ENCODE measurements at regions not wholly inside any gene's neighbourhood (a gene's known extent, or its start where the extent isn't known, plus 50 kb on each side); places are given as distances from the start of the nearest gene placed in this dataset.

- no peak for TF ChIP-seq REST (IDR thresholded peaks at IDR 0.05; ENCODE audit: low read depth)
- TF ChIP-seq POLR2AphosphoS5 (IDR thresholded peaks at IDR 0.05; ENCODE audit: low read depth, low read length), result no peak
- no peak for TF ChIP-seq EGR1 (IDR thresholded peaks at IDR 0.05; ENCODE audit: low read depth)
- no peak for TF ChIP-seq YY1 (IDR thresholded peaks at IDR 0.05; ENCODE audit: extremely low read depth, insufficient replicate concordance, low read depth, low read length)
- no peak for TF ChIP-seq SP1 (IDR thresholded peaks at IDR 0.05; ENCODE audit: low read depth)
- no peak for TF ChIP-seq EZH2phosphoT487 (IDR thresholded peaks at IDR 0.05; ENCODE audit: borderline replicate concordance)
- no peak for TF ChIP-seq FOSL1 (IDR thresholded peaks at IDR 0.05; ENCODE audit: low read depth)
Observed at GRCh38 chrX:141469469-141469868, 115.1 kb downstream of the SPANXA1 start (continued).

GRCh38 chrX:141468940-141469339 is 115.6 kb downstream of the SPANXA1 start:
- RAD21 ChIA-PET (ENCODE audit: low non-redundant PET in 1 of 2, low total read pairs in 2 of 2, uncharacterized antibody in 2 of 2, unreplicated experiment in 2 of 2), result no interaction called here
- Histone ChIP-seq H3K9me2 (ENCODE audit: insufficient read depth) (no peaks in the 10 kb centered on the region), H3K4me1 (ENCODE audit: control insufficient read depth in 1 of 2, insufficient read depth in 2 of 2, low read length in 2 of 2) (no peaks in the 10 kb centered on the region), H3K36me3 (ENCODE audit: control insufficient read depth in 1 of 2, insufficient read depth in 2 of 2, low read length in 2 of 2) (no peaks in the 10 kb centered on the region), H3K79me2 (ENCODE audit: insufficient read depth, low read length) (no peaks in the 10 kb centered on the region), H3K27me3 (ENCODE audit: insufficient read depth, low read length) (no peaks in the 10 kb centered on the region), H3K9me3 (ENCODE audit: control insufficient read depth in 1 of 2, insufficient read depth in 1 of 2, low read depth in 1 of 2, low read length in 2 of 2) (no peaks in the 10 kb centered on the region), H2AFZ (ENCODE audit: low read depth, low read length, poor library complexity, severe bottlenecking) (no peak overlapping the region), H3K4me3 (replicated peaks in 1 of 2; ENCODE audit: low read depth in 1 of 2, low read length in 2 of 2) (no peak overlapping the region), H4K20me1 (ENCODE audit: insufficient read depth) (no peaks in the 10 kb centered on the region), H3K27ac (ENCODE audit: low read depth, low read length) (no peak overlapping the region), H3K9ac (ENCODE audit: low read length) (no peak overlapping the region), H3K4me2 (ENCODE audit: low read length) (no peak overlapping the region)
- CTCF ChIA-PET, result no interaction called here
- DNase-seq (ENCODE audit: low read depth, low spot score) (no peak), ATAC-seq (no peak)
- no peak for TF ChIP-seq TCF7L2 (IDR thresholded peaks at IDR 0.05; ENCODE audit: borderline replicate concordance, extremely low read depth, insufficient read depth, insufficient read length)
- no peak for TF ChIP-seq POLR2AphosphoS5 (IDR thresholded peaks at IDR 0.05; ENCODE audit: low read depth, low read length)
- no peak for TF ChIP-seq CBX3 (IDR thresholded peaks at IDR 0.05; ENCODE audit: low read depth)
- no peak for TF ChIP-seq JUND (IDR thresholded peaks at IDR 0.05)
- TF ChIP-seq EZH2phosphoT487 (IDR thresholded peaks at IDR 0.05; ENCODE audit: borderline replicate concordance), result no peak
- no peak for TF ChIP-seq ZFX (IDR thresholded peaks at IDR 0.05)
- TF ChIP-seq SRF (IDR thresholded peaks at IDR 0.05; ENCODE audit: low read depth), result no peak
- no TSS peak for BruUV-seq (replicated peaks)
- intact Hi-C loops (cut with micrococcal nuclease), result no loop called here
- POLR2A ChIA-PET, result no interaction called here
